Tibial nerve (tissue), 4 donors: ENCODE measurements at regions not wholly inside any gene's neighbourhood (a gene's known extent, or its start where the extent isn't known, plus 50 kb on each side); places are given as distances from the start of the nearest gene placed in this dataset.

Source experiments
- DNase-seq, 2 donors: peaks; one replicate each; pipeline ENCODE4 v3.0.0-alpha.2; 2019; ENCODE audit warnings: low spot score in 2 of 2
- H3K27ac ChIP-seq, 4 donors: fragments of 200-600 bp; sonication (generic) in 3 of 4; one replicate each; pipeline ENCODE4 v1.5.1; 2017 to 2019; ENCODE audit warnings: mild to moderate bottlenecking in 1 of 4
- H3K27me3 ChIP-seq, 2 donors: fragments of 200-600 bp; sonication (generic) in 1 of 2; one replicate each; pipeline versions ENCODE4 v1.5.1 to v1.6.0; 2017 to 2019
- H3K36me3 ChIP-seq, 3 donors: fragments of 200-600 bp; sonication (generic); one replicate each; pipeline ENCODE4 v1.5.1; 2018 to 2019
- H3K4me1 ChIP-seq, 4 donors: fragments of 200-600 bp; sonication (generic) in 3 of 4; one replicate each; pipeline ENCODE4 v1.5.1; 2017 to 2019
- H3K4me3 ChIP-seq, 4 donors: fragments of 200-600 bp; sonication (generic) in 3 of 4; one replicate each; pipeline ENCODE4 v1.5.1; 2017 to 2019; ENCODE audit warnings: mild to moderate bottlenecking in 1 of 4, moderate library complexity in 1 of 4
- H3K9me3 ChIP-seq, 4 donors: fragments of 200-600 bp; sonication (generic) in 3 of 4; one replicate each; pipeline ENCODE4 v1.5.1; 2017 to 2019
- EP300 ChIP-seq, 2 donors: sonication (generic); formaldehyde crosslinking; IDR thresholded peaks; one replicate each; pipeline ENCODE4 v1.6.1; 2017; ENCODE audit warnings: antibody characterized with exemption in 2 of 2, mild to moderate bottlenecking in 1 of 2
- POLR2A ChIP-seq, 2 donors: fragments of 450-650 bp; IDR thresholded peaks; one replicate each; pipeline ENCODE4 v1.6.1; 2017; ENCODE audit warnings: antibody characterized with exemption in 2 of 2, mild to moderate bottlenecking in 2 of 2, moderate library complexity in 2 of 2
- WGBS, 2 donors: methylation state at CpG; one replicate each; pipeline ENCODE4 v1.1.5; 2018; 5-methylcytosine and 5-hydroxymethylcytosine counted together
- TF ChIP-seq, protein P1 (sequence below), 5 experiments: fragments of 200-600 bp in 3 of 5; fragments of 450-650 bp in 2 of 5; sonication (generic) in 3 of 5; IDR thresholded peaks; one replicate each; pipeline ENCODE4 v1.5.1; 2016 to 2019; ENCODE audit warnings: antibody characterized with exemption in 5 of 5, mild to moderate bottlenecking in 3 of 5, moderate library complexity in 2 of 5

- no peak for DNase-seq
- Histone ChIP-seq H3K27me3 (no peaks in the 10 kb centered on the region), H3K4me1 (peaks cover 0 to 12% (median 3%) of the 10 kb centered on the region in 4 donors), H3K4me3 (no peak overlapping the region), H3K36me3 (no peaks in the 10 kb centered on the region), H3K9me3 (no peaks in the 10 kb centered on the region), H3K27ac (no peak overlapping the region)
- TF ChIP-seq POLR2A (IDR thresholded peaks at IDR 0.05) (no peak), EP300 (IDR thresholded peaks at IDR 0.05) (no peak)
- TF ChIP-seq, protein P1, sequence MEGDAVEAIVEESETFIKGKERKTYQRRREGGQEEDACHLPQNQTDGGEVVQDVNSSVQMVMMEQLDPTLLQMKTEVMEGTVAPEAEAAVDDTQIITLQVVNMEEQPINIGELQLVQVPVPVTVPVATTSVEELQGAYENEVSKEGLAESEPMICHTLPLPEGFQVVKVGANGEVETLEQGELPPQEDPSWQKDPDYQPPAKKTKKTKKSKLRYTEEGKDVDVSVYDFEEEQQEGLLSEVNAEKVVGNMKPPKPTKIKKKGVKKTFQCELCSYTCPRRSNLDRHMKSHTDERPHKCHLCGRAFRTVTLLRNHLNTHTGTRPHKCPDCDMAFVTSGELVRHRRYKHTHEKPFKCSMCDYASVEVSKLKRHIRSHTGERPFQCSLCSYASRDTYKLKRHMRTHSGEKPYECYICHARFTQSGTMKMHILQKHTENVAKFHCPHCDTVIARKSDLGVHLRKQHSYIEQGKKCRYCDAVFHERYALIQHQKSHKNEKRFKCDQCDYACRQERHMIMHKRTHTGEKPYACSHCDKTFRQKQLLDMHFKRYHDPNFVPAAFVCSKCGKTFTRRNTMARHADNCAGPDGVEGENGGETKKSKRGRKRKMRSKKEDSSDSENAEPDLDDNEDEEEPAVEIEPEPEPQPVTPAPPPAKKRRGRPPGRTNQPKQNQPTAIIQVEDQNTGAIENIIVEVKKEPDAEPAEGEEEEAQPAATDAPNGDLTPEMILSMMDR (IDR thresholded peaks at IDR 0.05), result no peak
- 76 to 78% methylated on average over 3 of the region's 3 CpGs for WGBS, 2 donors
Observed at GRCh38 chr4:136750897-136751296, 781.4 kb downstream of the PCDH18 start.

DNA sequence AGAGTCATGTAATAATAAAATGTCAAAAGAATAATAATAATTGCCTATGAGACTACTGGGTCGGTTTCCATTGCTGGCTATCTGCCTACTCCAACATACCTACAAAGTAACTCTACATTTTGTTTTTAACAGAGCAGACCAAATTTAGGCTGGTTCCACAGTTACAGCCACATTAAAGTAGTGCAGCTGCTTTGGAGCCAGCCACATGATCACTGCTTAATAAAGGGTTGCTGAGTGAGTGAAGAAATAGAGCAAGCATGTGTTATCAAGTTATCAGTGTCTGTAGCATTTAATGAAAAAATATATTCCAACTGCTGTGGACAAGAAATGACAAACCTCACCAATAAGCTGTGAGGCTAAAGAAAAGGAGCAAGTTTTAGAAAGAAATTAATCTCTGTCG, 782.3 kb downstream of the PCDH18 start:
- Histone ChIP-seq H3K27me3 (no peaks in the 10 kb centered on the region), H3K27ac (no peak overlapping the region), H3K9me3 (no peaks in the 10 kb centered on the region), H3K4me3 (no peak overlapping the region), H3K4me1 (peaks cover 0 to 12% (median 3%) of the 10 kb centered on the region in 4 donors), H3K36me3 (no peaks in the 10 kb centered on the region)
- no peak for TF ChIP-seq EP300 (IDR thresholded peaks at IDR 0.05)
- no peak for DNase-seq
- 77% methylated on average over 2 of the region's 2 CpGs for WGBS, 2 donors

GRCh38 chr4:136748773-136749172, 783.5 kb downstream of the PCDH18 start:
- peaks cover 0 to 12% (median 3%) of the 10 kb centered on the region in 4 donors for H3K4me1 ChIP-seq
- H3K36me3 ChIP-seq, result no peaks in the 10 kb centered on the region
- peaks cover 0 to 4% (median 0%) of the 10 kb centered on the region in 4 donors for H3K9me3 ChIP-seq
- H3K27ac ChIP-seq, result no peak overlapping the region
- TF ChIP-seq, protein P1 (IDR thresholded peaks at IDR 0.05), result no peak
- TF ChIP-seq EP300 (IDR thresholded peaks at IDR 0.05), result no peak
- no peak for TF ChIP-seq POLR2A (IDR thresholded peaks at IDR 0.05)
- no peaks in the 10 kb centered on the region for H3K27me3 ChIP-seq
- WGBS, 2 donors, result 59 to 63% methylated on average over 3 of the region's 3 CpGs
- no peak for DNase-seq
- no peak overlapping the region for H3K4me3 ChIP-seq

- peaks cover 0 to 10% (median 0%) of the 10 kb centered on the region in 4 donors for H3K9me3 ChIP-seq
- TF ChIP-seq POLR2A (IDR thresholded peaks at IDR 0.05) (no peak), EP300 (IDR thresholded peaks at IDR 0.05) (no peak)
- TF ChIP-seq, protein P1 (IDR thresholded peaks at IDR 0.05), result no peak
- DNase-seq, result no peak
- no peak overlapping the region for H3K4me3 ChIP-seq
- 38 to 44% methylated on average over 1 of the region's 1 CpG for WGBS, 2 donors
- H3K4me1 ChIP-seq, result peaks cover 0 to 12% (median 3%) of the 10 kb centered on the region in 4 donors
- H3K27me3 ChIP-seq, result no peaks in the 10 kb centered on the region
- no peaks in the 10 kb centered on the region for H3K36me3 ChIP-seq
- no peak overlapping the region for H3K27ac ChIP-seq
Observed at GRCh38 chr4:136748165-136748564, 784.1 kb downstream of the PCDH18 start.

GRCh38 chr4:136743238-136743637, 789.1 kb downstream of the PCDH18 start:
- Histone ChIP-seq H3K4me1 (peaks cover 0 to 7% (median under 1%) of the 10 kb centered on the region in 4 donors), H3K36me3 (no peaks in the 10 kb centered on the region), H3K4me3 (no peak overlapping the region), H3K27ac (no peak overlapping the region), H3K27me3 (no peaks in the 10 kb centered on the region), H3K9me3 (peaks cover 0 to 10% (median 0%) of the 10 kb centered on the region in 4 donors)
- no peak for DNase-seq
- WGBS, 2 donors, result 95 to 100% methylated on average over 1 of the region's 1 CpG
- no peak for TF ChIP-seq EP300 (IDR thresholded peaks at IDR 0.05)
- TF ChIP-seq, protein P1 (IDR thresholded peaks at IDR 0.05), result no peak
- TF ChIP-seq POLR2A (IDR thresholded peaks at IDR 0.05), result no peak

DNA sequence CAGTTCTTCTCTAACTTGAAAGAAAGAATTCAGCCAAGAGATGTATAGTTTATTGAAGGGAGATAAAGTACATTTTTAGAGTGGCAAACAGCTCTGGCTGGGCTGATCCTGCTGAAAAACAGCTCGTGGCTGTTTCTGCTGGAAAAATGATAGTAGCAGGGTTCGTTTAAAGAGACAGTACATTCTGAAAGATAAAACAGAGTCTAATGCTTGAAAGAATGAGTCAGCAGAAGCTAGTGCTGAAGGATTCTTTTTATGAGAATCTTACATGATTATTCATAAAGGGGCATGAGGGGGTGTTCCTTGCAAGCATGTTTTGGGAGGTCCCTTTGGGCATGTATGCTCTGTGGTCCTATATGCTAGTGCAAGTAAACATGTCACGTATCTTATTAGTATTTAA, 790.0 kb downstream of the PCDH18 start:
- H3K27me3 ChIP-seq, result no peaks in the 10 kb centered on the region
- WGBS, 2 donors, result 55 to 59% methylated on average over 3 of the region's 3 CpGs
- H3K9me3 ChIP-seq, result peaks cover 0 to 10% (median 0%) of the 10 kb centered on the region in 4 donors
- no peaks in the 10 kb centered on the region for H3K4me1 ChIP-seq
- H3K36me3 ChIP-seq, result no peaks in the 10 kb centered on the region
- no peak for TF ChIP-seq POLR2A (IDR thresholded peaks at IDR 0.05)
- TF ChIP-seq, protein P1 (IDR thresholded peaks at IDR 0.05), result no peak
- no peak for TF ChIP-seq EP300 (IDR thresholded peaks at IDR 0.05)
- no peak overlapping the region for H3K27ac ChIP-seq
- no peak overlapping the region for H3K4me3 ChIP-seq
- DNase-seq, result no peak
